ENCODE measurements at regions not wholly inside any gene's neighbourhood (a gene's known extent, or its start where the extent isn't known, plus 50 kb on each side); places are given as distances from the start of the nearest gene placed in this dataset.

DNA sequence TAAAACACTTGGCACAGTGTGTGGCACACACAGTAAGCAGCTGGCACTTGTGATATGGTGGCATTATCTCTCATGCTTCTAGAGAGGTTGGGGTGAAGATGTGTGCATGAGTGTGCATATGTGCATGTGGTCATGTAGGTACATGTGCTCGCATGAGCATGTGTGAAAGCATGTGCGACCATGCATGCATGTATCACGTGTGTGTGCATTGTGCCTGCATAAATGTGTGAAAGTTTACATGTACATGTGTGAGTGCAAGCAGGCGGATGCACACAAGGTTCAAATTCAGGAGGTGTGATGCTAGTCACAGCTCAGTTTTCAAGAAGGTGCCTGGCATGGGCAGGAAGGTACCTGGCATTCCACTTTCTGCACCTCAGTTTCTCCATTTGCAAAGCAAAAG, 59.0 kb upstream of the UQCRFS1 start:
- H3K4me1 Mint-ChIP-seq = peaks cover 2% of the 10 kb centered on the region
- POLR2A ChIA-PET = no interaction called here
- DNase-seq (no peak), ATAC-seq (ENCODE audit: low read depth) (no peak)
- Histone ChIP-seq H2AFZ (ENCODE audit: insufficient read depth, low read depth, low read length, poor library complexity, severe bottlenecking) (no peak overlapping the region), H3K4me1 (ENCODE audit: control insufficient read depth in 2 of 2, insufficient read depth in 2 of 2, low read length in 2 of 2) (no peaks in the 10 kb centered on the region), H3K9ac (ENCODE audit: low read length) (no peak overlapping the region), H3K79me2 (ENCODE audit: control insufficient read depth, insufficient read depth, low read length) (no peaks in the 10 kb centered on the region), H3K4me2 (replicated peaks; ENCODE audit: low read depth, low read length, poor library complexity, severe bottlenecking) (no peak overlapping the region), H3K36me3 (replicated peaks in 1 of 2; ENCODE audit: control extremely low read depth in 1 of 2, control insufficient read depth in 1 of 2, extremely low read depth in 1 of 2, insufficient read depth in 2 of 2, low read length in 1 of 2) (no peaks in the 10 kb centered on the region), H3K9me3 (ENCODE audit: control extremely low read depth in 1 of 3, control insufficient read depth in 2 of 3, insufficient read depth in 1 of 3, low read length in 2 of 3) (peaks cover 0 to 25% (median 4%) of the 10 kb centered on the region in 3 donors), H3K27ac (ENCODE audit: low read length in 2 of 2) (no peak overlapping the region), H3K4me3 (ENCODE audit: control extremely low read depth in 1 of 5, extremely low read depth in 1 of 5, insufficient read depth in 1 of 5, low read depth in 2 of 5, low read length in 4 of 5) (no peak overlapping the region), H4K20me1 (ENCODE audit: control insufficient read depth, insufficient read depth, low read length, poor library complexity, severe bottlenecking) (no peaks in the 10 kb centered on the region), H3K27me3 (replicated peaks in 1 of 4; ENCODE audit: control extremely low read depth in 1 of 4, control insufficient read depth in 3 of 4, insufficient read depth in 4 of 4, low read length in 3 of 4) (no peaks in the 10 kb centered on the region)
- no peak for TF ChIP-seq EZH2 (IDR thresholded peaks at IDR 0.05; ENCODE audit: borderline replicate concordance, insufficient read depth, low read depth, low read length, poor library complexity, severe bottlenecking)
- TF ChIP-seq, protein P1, sequence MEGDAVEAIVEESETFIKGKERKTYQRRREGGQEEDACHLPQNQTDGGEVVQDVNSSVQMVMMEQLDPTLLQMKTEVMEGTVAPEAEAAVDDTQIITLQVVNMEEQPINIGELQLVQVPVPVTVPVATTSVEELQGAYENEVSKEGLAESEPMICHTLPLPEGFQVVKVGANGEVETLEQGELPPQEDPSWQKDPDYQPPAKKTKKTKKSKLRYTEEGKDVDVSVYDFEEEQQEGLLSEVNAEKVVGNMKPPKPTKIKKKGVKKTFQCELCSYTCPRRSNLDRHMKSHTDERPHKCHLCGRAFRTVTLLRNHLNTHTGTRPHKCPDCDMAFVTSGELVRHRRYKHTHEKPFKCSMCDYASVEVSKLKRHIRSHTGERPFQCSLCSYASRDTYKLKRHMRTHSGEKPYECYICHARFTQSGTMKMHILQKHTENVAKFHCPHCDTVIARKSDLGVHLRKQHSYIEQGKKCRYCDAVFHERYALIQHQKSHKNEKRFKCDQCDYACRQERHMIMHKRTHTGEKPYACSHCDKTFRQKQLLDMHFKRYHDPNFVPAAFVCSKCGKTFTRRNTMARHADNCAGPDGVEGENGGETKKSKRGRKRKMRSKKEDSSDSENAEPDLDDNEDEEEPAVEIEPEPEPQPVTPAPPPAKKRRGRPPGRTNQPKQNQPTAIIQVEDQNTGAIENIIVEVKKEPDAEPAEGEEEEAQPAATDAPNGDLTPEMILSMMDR (IDR thresholded peaks at IDR 0.05) = no peak
- no peak overlapping the region for H3K27ac Mint-ChIP-seq
- intact Hi-C loops (cut with micrococcal nuclease) = no loop called here
- 91% methylated on average over 4 of the region's 4 CpGs for WGBS (ENCODE audit: insufficient coverage)
- H3K27me3 Mint-ChIP-seq = peaks cover 11% of the 10 kb centered on the region
- H3K9me3 Mint-ChIP-seq (ENCODE audit: insufficient read depth) = no peaks in the 10 kb centered on the region
- CTCF ChIA-PET = no interaction called here
- no peak overlapping the region for H3K4me3 Mint-ChIP-seq

DNA sequence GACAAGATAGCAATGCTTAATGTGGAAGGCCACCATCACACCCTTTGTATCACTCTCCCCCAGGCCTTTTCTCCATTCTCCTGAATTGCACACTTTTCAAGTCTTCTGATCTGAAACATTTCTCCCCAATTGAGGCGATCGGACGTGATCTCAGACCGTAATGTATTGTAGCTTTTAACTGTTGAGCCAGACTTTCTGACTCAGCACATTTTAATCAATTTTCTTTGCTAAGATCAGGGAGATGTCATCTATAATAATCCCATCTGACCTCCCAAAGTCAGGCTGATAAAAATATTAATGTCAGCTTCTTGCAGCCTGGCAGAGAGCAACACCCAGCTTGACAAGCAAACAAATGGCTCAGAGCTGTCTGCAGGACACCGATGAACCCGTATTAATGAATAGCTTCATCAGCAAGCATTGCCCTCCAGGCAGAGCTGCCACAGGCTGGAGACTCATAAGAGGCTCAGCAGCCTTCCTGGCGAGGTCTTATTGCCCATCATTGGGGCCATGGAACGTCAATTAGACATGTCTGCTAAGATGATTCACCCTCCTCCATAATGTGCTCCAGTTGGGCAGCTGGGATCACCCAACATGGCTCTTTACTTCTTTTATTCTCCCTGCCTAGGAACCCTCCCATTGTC, 60.2 kb upstream of the UQCRFS1 start:
- H3K79me2 ChIP-seq (ENCODE audit: control insufficient read depth, insufficient read depth, low read length) = no peaks in the 10 kb centered on the region
- H3K9me3 Mint-ChIP-seq (ENCODE audit: insufficient read depth) = no peaks in the 10 kb centered on the region
- no peak overlapping the region for H3K4me2 ChIP-seq (replicated peaks; ENCODE audit: low read depth, low read length, poor library complexity, severe bottlenecking)
- WGBS (ENCODE audit: insufficient coverage) = 86% methylated on average over 8 of the region's 8 CpGs
- no peaks in the 10 kb centered on the region for H3K36me3 ChIP-seq (replicated peaks in 1 of 2; ENCODE audit: control extremely low read depth in 1 of 2, control insufficient read depth in 1 of 2, extremely low read depth in 1 of 2, insufficient read depth in 2 of 2, low read length in 1 of 2)
- no peak overlapping the region for H3K27ac ChIP-seq (ENCODE audit: low read length in 2 of 2)
- intact Hi-C loops (cut with micrococcal nuclease) = no loop called here
- no peak overlapping the region for H2AFZ ChIP-seq (ENCODE audit: insufficient read depth, low read depth, low read length, poor library complexity, severe bottlenecking)
- TF ChIP-seq, protein P1 (IDR thresholded peaks at IDR 0.05) = no peak
- TF ChIP-seq EZH2 (IDR thresholded peaks at IDR 0.05; ENCODE audit: borderline replicate concordance, insufficient read depth, low read depth, low read length, poor library complexity, severe bottlenecking) = no peak
- peaks cover 4% of the 10 kb centered on the region for H3K27me3 Mint-ChIP-seq
- no peak overlapping the region for H3K4me3 ChIP-seq (ENCODE audit: control extremely low read depth in 1 of 5, extremely low read depth in 1 of 5, insufficient read depth in 1 of 5, low read depth in 2 of 5, low read length in 4 of 5)
- H3K27ac Mint-ChIP-seq = no peak overlapping the region
- POLR2A ChIA-PET = no interaction called here
- H3K9ac ChIP-seq (ENCODE audit: low read length) = no peak overlapping the region
- H3K9me3 ChIP-seq (ENCODE audit: control extremely low read depth in 1 of 3, control insufficient read depth in 2 of 3, insufficient read depth in 1 of 3, low read length in 2 of 3) = peaks cover 0 to 28% (median 4%) of the 10 kb centered on the region in 3 donors
- no peak overlapping the region for H3K4me3 Mint-ChIP-seq
- H4K20me1 ChIP-seq (ENCODE audit: control insufficient read depth, insufficient read depth, low read length, poor library complexity, severe bottlenecking) = no peaks in the 10 kb centered on the region
- H3K4me1 ChIP-seq (ENCODE audit: control insufficient read depth in 2 of 2, insufficient read depth in 2 of 2, low read length in 2 of 2) = no peaks in the 10 kb centered on the region
- CTCF ChIA-PET = no interaction called here
- H3K4me1 Mint-ChIP-seq = peaks cover 7% of the 10 kb centered on the region
- DNase-seq (no peak), ATAC-seq (ENCODE audit: low read depth) (no peak)
- no peaks in the 10 kb centered on the region for H3K27me3 ChIP-seq (replicated peaks in 1 of 4; ENCODE audit: control extremely low read depth in 1 of 4, control insufficient read depth in 3 of 4, insufficient read depth in 4 of 4, low read length in 3 of 4)
